Neural progenitor cell (in vitro differentiated cells): ENCODE measurements at regions not wholly inside any gene's neighbourhood (a gene's known extent, or its start where the extent isn't known, plus 50 kb on each side); places are given as distances from the start of the nearest gene placed in this dataset.
"Not testable (repeated sequence)": the region's sequence is repeated elsewhere in the genome, so short reads cannot be mapped to it uniquely, and the experiment has no call there.

Experiments used
- DNase-seq: peaks from one replicate; pipeline ENCODE4 v3.0.0-alpha.2; 2016; ENCODE audit warnings: low spot score
- H2AFZ ChIP-seq: fragments of 200-600 bp; sonication (generic); replicated peaks from 2 replicates; pipeline ENCODE4 v1.6.1; 2016; ENCODE audit warnings: antibody characterized with exemption
- H3F3A ChIP-seq: fragments of 200-600 bp; sonication (generic); 2 replicates; pipeline ENCODE4 v1.6.1; 2016; ENCODE audit warnings: antibody characterized with exemption, low read depth
- H3K27ac ChIP-seq: fragments of 200-600 bp; sonication (generic); 2 replicates; pipeline ENCODE4 v1.5.1; 2016; ENCODE audit warnings: mild to moderate bottlenecking
- H3K27me3 ChIP-seq: fragments of 200-600 bp; sonication (generic); 2 replicates; pipeline ENCODE4 v1.6.1; 2016; ENCODE audit warnings: mild to moderate bottlenecking, moderate library complexity
- H3K36me3 ChIP-seq: fragments of 200-600 bp; sonication (generic); 2 replicates; pipeline ENCODE4 v1.5.1; 2016
- H3K4me1 ChIP-seq: fragments of 200-600 bp; sonication (generic); 2 replicates; pipeline ENCODE4 v1.6.1; 2016; ENCODE audit warnings: mixed run types
- H3K4me2 ChIP-seq: fragments of 200-600 bp; sonication (generic); 2 replicates; pipeline ENCODE4 v1.6.1; 2016
- H3K4me3 ChIP-seq: fragments of 200-600 bp; sonication (generic); 2 replicates; pipeline ENCODE4 v1.5.1; 2016
- H3K79me2 ChIP-seq: fragments of 200-600 bp; sonication (generic); 2 replicates; pipeline ENCODE4 v1.6.1; 2016; ENCODE audit warnings: low read depth
- H3K9ac ChIP-seq: fragments of 200-600 bp; sonication (generic); 2 replicates; pipeline ENCODE4 v1.6.1; 2016
- H3K9me3 ChIP-seq: fragments of 200-600 bp; sonication (generic); 2 replicates; pipeline ENCODE4 v1.5.1; 2016; ENCODE audit warnings: low read depth
- H4K20me1 ChIP-seq: fragments of 200-600 bp; sonication (generic); 2 replicates; pipeline ENCODE4 v1.6.1; 2016; ENCODE audit warnings: low read depth
- H3K27ac Mint-ChIP-seq: 3 replicates; pipeline ENCODE4 v1.8.0; 2021; ENCODE audit warnings: mixed read lengths
- H3K27me3 Mint-ChIP-seq: 2 replicates; pipeline ENCODE4 v1.8.0; 2022; ENCODE audit warnings: low read depth, mild to moderate bottlenecking, inconsistent platforms, moderate library complexity, mixed read lengths; ENCODE audit not compliant: insufficient read depth
- H3K36me3 Mint-ChIP-seq: 3 replicates; pipeline ENCODE4 v1.8.0; 2021; ENCODE audit warnings: mixed read lengths
- H3K4me1 Mint-ChIP-seq: 3 replicates; pipeline ENCODE4 v1.8.0; 2021; ENCODE audit warnings: mixed read lengths
- H3K4me3 Mint-ChIP-seq: 3 replicates; pipeline ENCODE4 v1.8.0; 2021; ENCODE audit warnings: mild to moderate bottlenecking, moderate library complexity, mixed read lengths
- H3K9me3 Mint-ChIP-seq: 3 replicates; pipeline ENCODE4 v1.8.0; 2020; ENCODE audit warnings: mixed read lengths
- CTCF ChIP-seq: fragments of 200-600 bp; sonication (generic); IDR thresholded peaks from 2 replicates; pipeline ENCODE4 v1.5.1; 2017; ENCODE audit warnings: antibody characterized with exemption, mild to moderate bottlenecking
- EZH2 ChIP-seq: fragments of 200-600 bp; sonication (generic); IDR thresholded peaks from 2 replicates; pipeline ENCODE4 v1.6.1; 2017; ENCODE audit warnings: antibody characterized with exemption, mild to moderate bottlenecking, moderate library complexity
- EZH2phosphoT487 ChIP-seq: fragments of 200-600 bp; sonication (generic); IDR thresholded peaks from 2 replicates; pipeline ENCODE4 v1.6.1; 2017; ENCODE audit warnings: antibody characterized with exemption

GRCh38 chr12:73678335-73678734 lies 859.3 kb upstream of the ATXN7L3B start:
- no peaks in the 10 kb centered on the region for H4K20me1 ChIP-seq
- Mint-ChIP-seq H3K27me3 (no peaks in the 10 kb centered on the region), H3K4me1 (no peaks in the 10 kb centered on the region), H3K9me3 (no peaks in the 10 kb centered on the region), H3K4me3 (no peak overlapping the region), H3K27ac (no peak overlapping the region), H3K36me3 (no peaks in the 10 kb centered on the region)
- H3K36me3 ChIP-seq: no peaks in the 10 kb centered on the region
- H3K4me3 ChIP-seq: no peak overlapping the region
- no peak overlapping the region for H3K9ac ChIP-seq
- TF ChIP-seq EZH2 (no peak), EZH2phosphoT487 (no peak), CTCF (no peak)
- H2AFZ ChIP-seq: no peak overlapping the region
- no peaks in the 10 kb centered on the region for H3K9me3 ChIP-seq
- H3K27ac ChIP-seq: no peak overlapping the region
- H3K4me2 ChIP-seq: no peak overlapping the region
- H3K4me1 ChIP-seq: no peaks in the 10 kb centered on the region
- no peaks in the 10 kb centered on the region for H3K79me2 ChIP-seq
- no peaks in the 10 kb centered on the region for H3K27me3 ChIP-seq
- DNase-seq: no peak
- H3F3A ChIP-seq: no peaks in the 10 kb centered on the region

DNA sequence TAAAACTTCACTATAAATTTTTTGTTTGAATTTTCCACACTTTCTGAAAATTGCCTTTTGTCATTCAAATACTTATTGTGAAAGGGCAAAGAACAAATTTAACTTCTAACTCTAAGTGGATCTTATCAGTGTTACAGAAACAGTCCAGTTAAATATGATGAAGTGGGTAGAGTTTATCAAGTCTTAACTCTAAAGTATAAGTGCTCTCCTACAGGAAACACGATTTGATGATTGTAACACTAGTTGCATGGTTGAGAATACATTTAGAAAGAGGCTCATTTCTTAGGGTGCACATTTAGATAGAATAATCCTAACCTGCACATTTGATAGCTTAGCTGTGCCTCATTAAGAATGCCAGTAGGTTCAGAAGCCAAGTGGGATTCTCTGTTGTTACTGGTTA lies 838.3 kb upstream of the ATXN7L3B start:
- Mint-ChIP-seq H3K36me3 (no peaks in the 10 kb centered on the region), H3K27me3 (no peaks in the 10 kb centered on the region), H3K27ac (no peak overlapping the region), H3K4me1 (no peaks in the 10 kb centered on the region), H3K9me3 (peaks cover 2% of the 10 kb centered on the region), H3K4me3 (no peak overlapping the region)
- TF ChIP-seq CTCF (no peak), EZH2phosphoT487 (no peak), EZH2 (no peak)
- Histone ChIP-seq H3K9me3 (no peaks in the 10 kb centered on the region), H3K9ac (no peak overlapping the region), H2AFZ (no peak overlapping the region), H3K79me2 (no peaks in the 10 kb centered on the region), H3F3A (no peaks in the 10 kb centered on the region), H3K4me3 (no peak overlapping the region), H3K27ac (no peak overlapping the region), H4K20me1 (no peaks in the 10 kb centered on the region), H3K27me3 (no peaks in the 10 kb centered on the region), H3K4me1 (no peaks in the 10 kb centered on the region), H3K4me2 (no peak overlapping the region), H3K36me3 (no peaks in the 10 kb centered on the region)
- no peak for DNase-seq

- Histone ChIP-seq H2AFZ (no peak overlapping the region), H3K4me1 (no peaks in the 10 kb centered on the region), H3F3A (no peaks in the 10 kb centered on the region), H3K9ac (no peak overlapping the region), H3K79me2 (no peaks in the 10 kb centered on the region), H3K36me3 (no peaks in the 10 kb centered on the region), H4K20me1 (no peaks in the 10 kb centered on the region), H3K4me3 (no peak overlapping the region), H3K9me3 (no peaks in the 10 kb centered on the region), H3K4me2 (no peak overlapping the region), H3K27me3 (no peaks in the 10 kb centered on the region), H3K27ac (no peak overlapping the region)
- no peak overlapping the region for H3K27ac Mint-ChIP-seq
- H3K9me3 Mint-ChIP-seq: no peaks in the 10 kb centered on the region
- no peak for TF ChIP-seq EZH2phosphoT487
- no peak for TF ChIP-seq CTCF
- TF ChIP-seq EZH2: no peak
- H3K4me3 Mint-ChIP-seq: no peak overlapping the region
- H3K36me3 Mint-ChIP-seq: no peaks in the 10 kb centered on the region
- H3K4me1 Mint-ChIP-seq: no peaks in the 10 kb centered on the region
- H3K27me3 Mint-ChIP-seq: no peaks in the 10 kb centered on the region
- no peak for DNase-seq
Observed at GRCh38 chr12:73714655-73715054, 823.0 kb upstream of the ATXN7L3B start.

GRCh38 chr12:73716143-73716542 lies 821.5 kb upstream of the ATXN7L3B start:
- not testable (repeated sequence) for H3K4me3 ChIP-seq, H3K9me3 ChIP-seq, H3K36me3 ChIP-seq, DNase-seq, H4K20me1 ChIP-seq, H3K4me1 Mint-ChIP-seq, H3K4me1 ChIP-seq, H3K9ac ChIP-seq, H3K79me2 ChIP-seq, H3K27ac Mint-ChIP-seq, H3K9me3 Mint-ChIP-seq, H3K4me2 ChIP-seq, H3K27ac ChIP-seq, H3K27me3 Mint-ChIP-seq, H3K4me3 Mint-ChIP-seq, H2AFZ ChIP-seq, H3F3A ChIP-seq, H3K27me3 ChIP-seq, H3K36me3 Mint-ChIP-seq
